GM12878 (cell line): ENCODE measurements at regions not wholly inside any gene's neighbourhood (a gene's known extent, or its start where the extent isn't known, plus 50 kb on each side); places are given as distances from the start of the nearest gene placed in this dataset.

Experiments used
- BCL11A ChIP-seq: IDR thresholded peaks from 2 replicates; pipeline ENCODE4 v1.6.1; 2011; ENCODE audit warnings: low read depth, low read length
- BMI1 ChIP-seq: fragments of 450-650 bp; IDR thresholded peaks from 2 replicates; pipeline ENCODE4 v1.6.1; 2016; ENCODE audit warnings: mild to moderate bottlenecking, moderate library complexity, borderline replicate concordance
- CBFB ChIP-seq: IDR thresholded peaks from 2 replicates; pipeline ENCODE4 v1.6.1; 2016; ENCODE audit warnings: antibody characterized with exemption, low read depth
- DPF2 ChIP-seq: fragments of 450-650 bp; IDR thresholded peaks from 2 replicates; pipeline ENCODE4 v1.6.1; 2017; ENCODE audit warnings: mild to moderate bottlenecking
- ETV6 ChIP-seq, 2 experiments: fragments of 450-650 bp in 1 of 2; IDR thresholded peaks in 1 of 2; conservative IDR thresholded peaks in 1 of 2; 2 replicates each; pipeline ENCODE4 v1.6.1; 2014; ENCODE audit warnings: antibody characterized with exemption in 1 of 2, borderline replicate concordance in 1 of 2, low read depth in 1 of 2, mild to moderate bottlenecking in 1 of 2, moderate library complexity in 1 of 2
- FOS ChIP-seq: IDR thresholded peaks from 3 replicates; pipeline ENCODE4 v1.6.1; 2011; ENCODE audit warnings: borderline replicate concordance; ENCODE audit not compliant: insufficient read length; ENCODE audit errors: extremely low read depth
- HDAC6 ChIP-seq: fragments of 200-600 bp; sonication (generic); IDR thresholded peaks from one replicate; pipeline ENCODE4 v1.8.0; 2017; ENCODE audit warnings: antibody characterized with exemption; ENCODE audit not compliant: unreplicated experiment
- IKZF1 ChIP-seq: fragments of 450-650 bp; conservative IDR thresholded peaks from 2 replicates; pipeline ENCODE4 v1.6.1; 2017; ENCODE audit warnings: antibody characterized with exemption, mild to moderate bottlenecking
- IRF4 ChIP-seq: IDR thresholded peaks from 2 replicates; pipeline ENCODE4 v1.6.1; 2011; ENCODE audit warnings: low read depth, low read length
- JUNB ChIP-seq: IDR thresholded peaks from 2 replicates; pipeline ENCODE4 v1.6.1; 2016; ENCODE audit warnings: antibody characterized with exemption, mild to moderate bottlenecking
- JUND ChIP-seq: IDR thresholded peaks from 2 replicates; pipeline ENCODE4 v1.6.1; 2012; ENCODE audit warnings: low read depth, mild to moderate bottlenecking, low read length, improper control_type of control experiment, moderate library complexity
- LARP7 ChIP-seq: fragments of 450-650 bp; IDR thresholded peaks from 2 replicates; pipeline ENCODE4 v1.6.1; 2017; ENCODE audit warnings: mild to moderate bottlenecking
- NR2F1 ChIP-seq: fragments of 450-650 bp; conservative IDR thresholded peaks from 2 replicates; pipeline ENCODE4 v1.6.1; 2017; ENCODE audit warnings: mild to moderate bottlenecking
- PAX5 ChIP-seq: IDR thresholded peaks from 2 replicates; pipeline ENCODE4 v1.6.1; 2011; ENCODE audit warnings: low read depth, low read length, borderline replicate concordance
- PAX8 ChIP-seq: fragments of 450-650 bp; IDR thresholded peaks from 2 replicates; pipeline ENCODE4 v1.6.1; 2017; ENCODE audit warnings: mild to moderate bottlenecking, moderate library complexity
- RAD51 ChIP-seq: fragments of 450-650 bp; IDR thresholded peaks from 2 replicates; pipeline ENCODE4 v1.6.1; 2016; ENCODE audit warnings: moderate library complexity, mild to moderate bottlenecking, inconsistent platforms
- SIN3A ChIP-seq: IDR thresholded peaks from 2 replicates; pipeline ENCODE4 v1.6.1; 2012; ENCODE audit warnings: low read depth, low read length, improper control_type of control experiment
- SKIL ChIP-seq: fragments of 450-650 bp; IDR thresholded peaks from 2 replicates; pipeline ENCODE4 v1.6.1; 2017; ENCODE audit warnings: mild to moderate bottlenecking, low read depth, inconsistent platforms; ENCODE audit not compliant: poor library complexity, severe bottlenecking
- SMC3 ChIP-seq: IDR thresholded peaks from 2 replicates; pipeline ENCODE4 v1.6.1; 2011; ENCODE audit warnings: low read length, improper control_type of control experiment, borderline replicate concordance
- SREBF1 ChIP-seq: IDR thresholded peaks from 2 replicates; pipeline ENCODE4 v1.6.1; 2012; ENCODE audit warnings: mild to moderate bottlenecking, low read length
- TAF1 ChIP-seq: IDR thresholded peaks from 2 replicates; pipeline ENCODE4 v1.6.1; 2011; ENCODE audit warnings: mild to moderate bottlenecking, low read depth, low read length, borderline replicate concordance
- ZBTB33 ChIP-seq: fragments of 450-650 bp; IDR thresholded peaks from 2 replicates; pipeline ENCODE4 v1.6.1; 2017; ENCODE audit warnings: mild to moderate bottlenecking
- ZNF207 ChIP-seq: fragments of 450-650 bp; IDR thresholded peaks from 2 replicates; pipeline ENCODE4 v1.6.1; 2014; ENCODE audit warnings: antibody characterized with exemption, mild to moderate bottlenecking, borderline replicate concordance
- ZNF217 ChIP-seq: fragments of 450-650 bp; IDR thresholded peaks from 2 replicates; pipeline ENCODE4 v1.6.1; 2017; ENCODE audit warnings: antibody characterized with exemption, mild to moderate bottlenecking
- ZNF24 ChIP-seq: fragments of 450-650 bp; IDR thresholded peaks from 2 replicates; pipeline ENCODE4 v1.6.1; 2017; ENCODE audit warnings: antibody characterized with exemption, mild to moderate bottlenecking
- ZSCAN29 ChIP-seq: fragments of 450-650 bp; IDR thresholded peaks from 2 replicates; pipeline ENCODE4 v1.6.1; 2017; ENCODE audit warnings: mild to moderate bottlenecking, moderate library complexity
- TF ChIP-seq, protein P1 (sequence below): fragments of 450-650 bp; IDR thresholded peaks from 2 replicates; pipeline ENCODE4 v1.6.1; 2016; ENCODE audit warnings: mild to moderate bottlenecking
- TF ChIP-seq, protein P2 (sequence below): IDR thresholded peaks from 2 replicates; pipeline ENCODE4 v1.6.1; 2012; ENCODE audit warnings: low read depth, low read length, improper control_type of control experiment

DNA sequence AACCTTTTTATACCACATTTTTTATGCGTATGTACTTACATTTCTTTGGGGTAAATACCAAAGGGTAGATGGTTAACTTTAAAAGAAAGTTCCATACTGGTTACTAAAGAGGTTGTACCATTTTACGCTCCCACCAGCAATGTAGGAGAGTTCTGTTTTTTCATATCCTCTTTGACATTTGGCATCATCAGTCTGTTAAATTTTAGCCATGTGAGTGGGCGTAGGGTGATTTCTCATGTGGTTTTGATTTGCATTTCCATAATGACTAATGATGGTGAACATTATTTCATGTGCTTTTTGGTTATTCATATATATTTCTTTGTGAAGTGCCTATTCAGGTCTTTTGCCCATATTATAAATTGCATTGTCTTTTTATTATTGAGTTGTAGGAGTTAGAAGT lies 194.2 kb downstream of the PRL start (continued):
- no peak for TF ChIP-seq SIN3A
- peak; percentile 56; the same call in 1 of the 2 replicates for TF ChIP-seq IKZF1
- TF ChIP-seq ZBTB33: peak; percentile 9; the same call in 1 of the 2 replicates
- no peak for TF ChIP-seq ZNF207
- peak; percentile 83 for TF ChIP-seq BCL11A
- TF ChIP-seq ZNF217: peak; percentile 85; the same call in 1 of the 2 replicates
- 0 out of 2 replicates have a peak, but pooled peaks have one; percentile 24 for TF ChIP-seq CBFB
- TF ChIP-seq SMC3: no peak
- peak; percentile 50; the same call in 1 of the 2 replicates for TF ChIP-seq JUND
- no peak for TF ChIP-seq PAX8
- no peak for TF ChIP-seq ZSCAN29
- TF ChIP-seq SREBF1: no peak
- TF ChIP-seq NR2F1: 0 out of 2 replicates have a peak, but pooled peaks have one; percentile 31
- no peak for TF ChIP-seq FOS
- no peak for TF ChIP-seq LARP7
- TF ChIP-seq SKIL: peak; percentile 80
- TF ChIP-seq ZNF24: peak; percentile 80
- TF ChIP-seq, protein P1, sequence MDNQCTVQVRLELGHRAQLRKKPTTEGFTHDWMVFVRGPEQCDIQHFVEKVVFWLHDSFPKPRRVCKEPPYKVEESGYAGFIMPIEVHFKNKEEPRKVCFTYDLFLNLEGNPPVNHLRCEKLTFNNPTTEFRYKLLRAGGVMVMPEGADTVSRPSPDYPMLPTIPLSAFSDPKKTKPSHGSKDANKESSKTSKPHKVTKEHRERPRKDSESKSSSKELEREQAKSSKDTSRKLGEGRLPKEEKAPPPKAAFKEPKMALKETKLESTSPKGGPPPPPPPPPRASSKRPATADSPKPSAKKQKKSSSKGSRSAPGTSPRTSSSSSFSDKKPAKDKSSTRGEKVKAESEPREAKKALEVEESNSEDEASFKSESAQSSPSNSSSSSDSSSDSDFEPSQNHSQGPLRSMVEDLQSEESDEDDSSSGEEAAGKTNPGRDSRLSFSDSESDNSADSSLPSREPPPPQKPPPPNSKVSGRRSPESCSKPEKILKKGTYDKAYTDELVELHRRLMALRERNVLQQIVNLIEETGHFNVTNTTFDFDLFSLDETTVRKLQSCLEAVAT: 0 out of 2 replicates have a peak, but pooled peaks have one; percentile 43
- no peak for TF ChIP-seq TAF1
- TF ChIP-seq IRF4: peak; percentile 58
- peak in 1 of 2 experiments; percentile 44; a peak in 1 of 4 replicates for TF ChIP-seq ETV6 (conservative IDR thresholded peaks at IDR 0.05 in 1 of 2, IDR thresholded peaks at IDR 0.05 in 1 of 2; ENCODE audit: borderline replicate concordance in 1 of 2, low read depth in 1 of 2)
- TF ChIP-seq RAD51: peak; percentile 40
- TF ChIP-seq, protein P2, sequence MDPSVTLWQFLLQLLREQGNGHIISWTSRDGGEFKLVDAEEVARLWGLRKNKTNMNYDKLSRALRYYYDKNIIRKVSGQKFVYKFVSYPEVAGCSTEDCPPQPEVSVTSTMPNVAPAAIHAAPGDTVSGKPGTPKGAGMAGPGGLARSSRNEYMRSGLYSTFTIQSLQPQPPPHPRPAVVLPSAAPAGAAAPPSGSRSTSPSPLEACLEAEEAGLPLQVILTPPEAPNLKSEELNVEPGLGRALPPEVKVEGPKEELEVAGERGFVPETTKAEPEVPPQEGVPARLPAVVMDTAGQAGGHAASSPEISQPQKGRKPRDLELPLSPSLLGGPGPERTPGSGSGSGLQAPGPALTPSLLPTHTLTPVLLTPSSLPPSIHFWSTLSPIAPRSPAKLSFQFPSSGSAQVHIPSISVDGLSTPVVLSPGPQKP: 0 out of 2 replicates have a peak, but pooled peaks have one; percentile 9
- TF ChIP-seq BMI1: peak; percentile 44; the same call in 1 of the 2 replicates
- peak; percentile 86 for TF ChIP-seq DPF2
- peak; percentile 77 for TF ChIP-seq JUNB
- peak; percentile 47; the same call in 1 of the 2 replicates for TF ChIP-seq PAX5
- TF ChIP-seq HDAC6: no peak
